ENCODE measurements at regions not wholly inside any gene's neighbourhood (a gene's known extent, or its start where the extent isn't known, plus 50 kb on each side); places are given as distances from the start of the nearest gene placed in this dataset.
"Not testable (repeated sequence)": the region's sequence is repeated elsewhere in the genome, so short reads cannot be mapped to it uniquely, and the experiment has no call there.

GRCh38 chr10:33956322-33956721, 621.9 kb upstream of the NRP1 start:
- DNase-seq (ENCODE audit: low read depth), result not testable (repeated sequence)

- DNase-seq (ENCODE audit: low read depth), result no peak
Measured at GRCh38 chr10:33955676-33956075, 621.2 kb upstream of the NRP1 start.

GRCh38 chr10:33952692-33953360, 618.4 kb upstream of the NRP1 start:
- no peak for DNase-seq (ENCODE audit: low read depth)

GRCh38 chr10:33950206-33950605, 615.7 kb upstream of the NRP1 start:
- no peak for DNase-seq (ENCODE audit: low read depth)

GRCh38 chr10:33947544-33947943, 613.1 kb upstream of the NRP1 start:
- no peak for DNase-seq (ENCODE audit: low read depth)

- no peak for DNase-seq (ENCODE audit: low read depth)
Measured at GRCh38 chr10:33945051-33945450, 610.6 kb upstream of the NRP1 start.

- DNase-seq (ENCODE audit: low read depth), result no peak
Measured at GRCh38 chr10:33942508-33942907, 608.0 kb upstream of the NRP1 start.

GRCh38 chr10:33939892-33940291, 605.4 kb upstream of the NRP1 start:
- DNase-seq (ENCODE audit: low read depth), result no peak

GRCh38 chr10:33939410-33939809, 604.9 kb upstream of the NRP1 start:
- no peak for DNase-seq (ENCODE audit: low read depth)

GRCh38 chr10:33938001-33938400, 603.5 kb upstream of the NRP1 start:
- no peak for DNase-seq (ENCODE audit: low read depth)

GRCh38 chr10:33937036-33937730, 602.7 kb upstream of the NRP1 start:
- DNase-seq (ENCODE audit: low read depth), result no peak

- DNase-seq (ENCODE audit: low read depth), result no peak
Measured at GRCh38 chr10:33935350-33935749, 600.9 kb upstream of the NRP1 start.

- DNase-seq (ENCODE audit: low read depth), result no peak
Measured at GRCh38 chr10:33930079-33930478, 595.6 kb upstream of the NRP1 start.

- DNase-seq (ENCODE audit: low read depth), result no peak
Measured at GRCh38 chr10:33927347-33927746, 592.9 kb upstream of the NRP1 start.

GRCh38 chr10:33921970-33922605, 587.6 kb upstream of the NRP1 start:
- no peak for DNase-seq (ENCODE audit: low read depth)

GRCh38 chr10:33920351-33920750, 585.9 kb upstream of the NRP1 start:
- no peak for DNase-seq (ENCODE audit: low read depth)

GRCh38 chr10:33919244-33919643, 584.8 kb upstream of the NRP1 start:
- DNase-seq (ENCODE audit: low read depth), result no peak

- no peak for DNase-seq (ENCODE audit: low read depth)
Measured at GRCh38 chr10:33917069-33917780, 582.8 kb upstream of the NRP1 start.

GRCh38 chr10:33914746-33915145, 580.3 kb upstream of the NRP1 start:
- DNase-seq (ENCODE audit: low read depth), result no peak

GRCh38 chr10:33913194-33913593, 578.7 kb upstream of the NRP1 start:
- no peak for DNase-seq (ENCODE audit: low read depth)

GRCh38 chr10:33909476-33909875, 575.0 kb upstream of the NRP1 start:
- DNase-seq (ENCODE audit: low read depth), result not testable (repeated sequence)

- DNase-seq (ENCODE audit: low read depth), result peak; percentile 28
Measured at GRCh38 chr10:33901166-33901565, 566.7 kb upstream of the NRP1 start.

- DNase-seq (ENCODE audit: low read depth), result no peak
Measured at GRCh38 chr10:33900596-33900995, 566.1 kb upstream of the NRP1 start.

Data from GM04504 (cell line).